CD4-positive, alpha-beta T cell treated with Interleukin-15 for 1 hour (primary cell): ENCODE measurements at regions not wholly inside any gene's neighbourhood (a gene's known extent, or its start where the extent isn't known, plus 50 kb on each side); places are given as distances from the start of the nearest gene placed in this dataset.

ENCODE experiments used
- DNase-seq: peaks from one replicate; pipeline ENCODE4 v3.0.0-alpha.2; 2020

DNA sequence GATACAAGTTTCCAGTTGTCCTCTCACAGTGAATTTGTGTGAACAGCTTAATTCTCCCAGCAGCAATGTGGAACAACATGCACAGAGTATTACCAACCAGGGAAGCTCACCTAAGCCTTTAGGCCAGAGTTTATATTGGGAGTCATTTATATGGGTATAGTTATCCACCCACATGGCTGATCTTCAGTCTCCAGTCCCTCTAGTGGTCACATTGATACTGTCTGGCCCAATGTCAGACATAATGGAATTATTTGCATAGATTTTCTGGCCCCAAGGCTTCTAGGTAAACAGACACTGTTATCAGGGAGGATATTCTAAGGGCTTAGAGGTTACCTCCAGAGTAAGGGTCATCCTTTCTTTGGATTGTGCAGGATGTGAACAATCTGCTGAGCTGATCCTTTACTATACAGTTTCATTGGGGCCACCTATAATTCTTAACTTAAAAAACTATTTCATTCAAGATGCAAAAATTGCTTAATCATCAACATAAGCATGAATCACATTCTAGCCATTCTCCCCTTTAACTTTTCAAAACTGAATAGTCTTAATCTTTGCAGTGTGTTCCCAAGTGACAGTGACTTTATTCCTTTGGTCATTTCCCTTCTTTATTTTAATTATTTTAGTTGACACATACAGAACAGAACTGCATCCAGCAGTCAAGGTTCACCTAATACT lies 210.9 kb downstream of the LTN1 start:
- no peak for DNase-seq

DNA sequence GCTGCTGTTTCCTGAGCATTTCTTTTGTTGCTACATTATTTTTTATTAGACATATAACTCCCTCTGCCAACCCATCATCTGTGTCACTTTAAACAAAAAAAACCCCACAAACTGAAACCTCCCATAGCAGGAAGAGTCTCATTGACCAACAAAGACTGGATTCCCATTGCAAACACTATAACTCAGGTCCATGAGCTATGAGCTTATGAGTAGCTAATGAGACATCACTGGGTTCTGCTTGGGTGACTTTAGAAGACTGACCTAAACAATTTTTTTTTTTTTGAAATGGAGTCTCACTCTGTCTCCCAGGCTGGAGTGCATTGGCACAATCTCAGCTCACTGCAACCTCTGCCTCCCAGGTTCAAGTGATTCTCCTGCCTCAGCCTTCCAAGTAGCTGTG lies 212.8 kb downstream of the LTN1 start:
- DNase-seq = no peak

DNA sequence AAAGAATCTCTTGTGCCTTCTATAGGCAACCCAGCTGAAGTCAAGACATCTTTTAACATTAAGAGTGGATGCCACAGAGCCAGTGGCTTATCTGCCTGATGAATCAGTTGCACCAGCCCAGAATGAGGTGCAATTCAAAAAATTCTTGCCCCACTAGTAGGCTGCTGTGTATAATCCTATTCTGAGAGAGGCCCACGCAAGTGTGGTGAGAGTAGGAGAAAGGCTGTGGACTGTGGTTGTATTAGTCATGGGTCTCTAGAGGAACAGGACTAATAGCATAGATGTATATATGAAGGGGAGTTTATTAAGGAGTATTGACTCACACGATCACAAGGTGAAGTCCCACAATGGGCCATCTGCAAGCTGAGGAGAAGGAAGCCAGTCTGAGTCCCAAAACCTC lies 216.4 kb downstream of the LTN1 start:
- no peak for DNase-seq

DNA sequence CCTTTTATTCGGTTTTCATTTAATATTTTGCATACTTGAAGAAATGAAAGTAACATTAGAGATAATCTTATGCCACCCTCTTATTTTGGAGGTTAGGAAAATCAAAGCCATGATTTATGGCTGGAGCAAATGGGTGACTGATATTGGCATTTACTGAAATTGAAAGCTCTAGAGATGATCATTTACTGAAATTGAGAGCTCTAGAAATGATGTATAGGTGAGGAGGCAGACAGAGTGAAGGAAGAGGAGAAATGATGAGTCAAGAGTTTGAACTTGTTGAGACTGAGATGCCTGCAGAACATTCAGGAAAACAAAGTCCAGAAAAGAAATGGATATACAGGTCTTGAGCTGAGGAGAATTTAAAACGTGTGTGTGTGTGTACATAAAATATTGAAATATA lies 217.6 kb downstream of the LTN1 start:
- no peak for DNase-seq

DNA sequence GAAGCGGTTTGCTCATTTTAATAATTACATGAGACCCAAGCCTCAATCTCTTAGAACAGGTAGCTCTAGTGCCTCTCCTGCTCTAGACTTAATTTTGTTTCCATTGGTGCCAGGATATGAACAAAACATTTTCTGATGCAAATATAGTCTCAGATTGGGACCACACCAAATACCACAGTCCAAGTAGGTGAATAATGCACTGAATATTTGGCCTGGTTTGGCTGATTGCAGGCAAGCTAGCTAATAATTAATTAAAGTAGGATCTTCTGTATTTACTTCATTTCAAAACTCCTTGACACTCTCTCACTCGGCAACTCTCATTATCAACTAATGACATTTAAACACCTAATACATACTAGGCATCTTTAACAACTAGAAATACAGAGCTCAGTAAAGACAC lies 219.6 kb downstream of the LTN1 start:
- no peak for DNase-seq

DNA sequence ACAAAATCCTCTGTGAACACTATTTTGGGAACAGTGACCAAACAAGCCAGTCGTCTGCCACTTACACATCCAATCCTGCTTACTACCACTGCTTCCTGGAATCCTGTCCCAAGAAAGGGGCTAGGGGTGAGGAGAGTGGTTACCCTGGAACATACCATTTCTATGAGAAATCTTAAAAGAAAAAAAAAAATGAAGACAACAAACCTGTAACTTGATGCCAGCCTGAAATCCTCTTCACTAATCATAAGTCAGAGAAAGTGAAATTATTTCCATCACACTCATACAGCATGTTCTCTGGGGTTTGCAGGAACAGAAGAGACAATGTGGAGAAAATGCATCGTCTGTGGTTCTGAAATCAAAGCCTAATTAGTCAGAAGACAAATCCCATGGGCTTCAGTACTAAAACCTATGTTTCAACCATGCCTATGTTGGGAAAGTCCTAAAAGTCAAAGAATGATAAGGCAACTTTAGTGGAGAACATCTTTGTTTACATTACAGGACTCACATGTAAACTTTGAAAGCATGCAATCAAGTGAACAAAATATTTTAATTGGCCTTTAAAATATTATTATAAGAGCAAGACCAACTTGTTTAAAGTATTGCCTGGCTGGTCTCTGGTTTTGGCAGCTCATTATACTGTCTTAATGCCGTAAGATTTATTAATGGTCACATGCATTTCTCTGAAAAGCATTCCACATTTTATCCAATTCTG lies 220.7 kb downstream of the LTN1 start:
- no peak for DNase-seq

DNA sequence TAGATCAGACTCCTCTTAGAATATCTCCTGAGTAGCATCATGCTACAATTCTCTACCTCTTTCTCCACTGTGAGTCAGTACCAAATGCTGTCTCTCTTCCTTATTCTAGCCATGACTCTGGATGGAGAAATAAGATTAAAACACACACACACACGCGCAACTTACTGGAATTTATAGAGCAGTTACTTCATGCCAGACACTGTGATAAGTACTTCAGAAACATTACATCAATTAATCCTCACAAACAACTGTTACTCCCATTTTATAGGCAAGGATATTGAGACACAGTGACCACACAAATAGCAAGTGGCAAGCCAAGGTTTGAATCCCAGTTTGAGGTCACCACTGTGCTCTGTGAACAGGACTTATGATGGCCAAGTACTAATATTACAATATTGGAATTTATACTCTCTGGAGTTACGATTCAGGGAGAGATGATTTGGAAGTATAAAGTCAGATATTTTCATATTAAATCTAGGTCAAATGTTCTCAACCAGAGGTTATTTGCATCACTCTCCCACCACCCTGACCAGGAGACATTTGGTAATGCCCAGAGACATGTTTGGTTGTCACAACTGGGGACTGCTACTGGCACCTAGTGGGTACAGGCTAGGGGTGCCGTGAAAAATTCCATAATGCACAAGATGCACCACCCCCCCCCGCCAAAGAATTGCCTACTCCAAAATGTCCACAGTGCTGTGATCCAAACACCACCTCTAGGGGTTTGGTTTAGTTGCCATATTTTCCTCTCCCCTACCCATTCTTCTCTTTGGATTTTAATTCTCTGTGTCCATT lies 221.6 kb downstream of the LTN1 start:
- DNase-seq = no peak

DNA sequence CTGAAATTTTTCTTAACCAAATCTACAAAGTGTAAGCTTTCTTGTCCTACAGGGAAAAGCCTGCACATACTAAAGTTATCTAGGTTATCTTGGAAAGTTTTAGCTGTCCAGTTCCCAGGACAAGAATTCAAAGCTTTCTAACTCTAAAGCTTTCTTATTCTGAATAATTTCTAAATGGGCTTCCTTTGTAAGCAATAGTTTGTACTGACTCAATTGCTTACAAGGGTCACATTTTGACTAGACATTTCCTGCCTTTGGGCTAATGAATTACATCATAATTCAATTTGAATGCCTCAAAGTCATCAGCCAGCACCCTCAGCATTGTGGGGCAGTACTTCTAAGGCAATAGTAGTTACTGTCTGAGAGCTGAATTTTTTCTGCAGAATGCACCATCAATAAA lies 223.0 kb downstream of the LTN1 start:
- no peak for DNase-seq

DNA sequence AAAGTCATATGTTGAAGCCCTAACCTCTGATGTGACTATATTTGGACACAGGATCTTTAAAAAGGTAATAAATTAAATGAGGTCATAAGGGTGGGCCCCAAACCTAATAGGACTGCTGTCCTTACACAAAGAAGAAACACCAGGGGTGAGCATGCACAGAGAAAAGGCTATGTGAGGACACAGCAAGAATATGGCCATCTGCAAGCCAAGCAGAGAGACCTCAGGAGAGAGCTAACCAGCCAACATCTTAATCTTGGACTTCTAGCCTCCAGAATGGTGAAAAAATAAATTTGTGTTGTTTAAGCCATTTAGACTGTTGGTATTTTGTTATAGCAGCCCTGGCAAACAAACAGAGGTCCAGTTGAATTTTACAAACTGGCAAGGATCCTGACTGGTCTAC lies 223.9 kb downstream of the LTN1 start:
- DNase-seq = no peak

DNA sequence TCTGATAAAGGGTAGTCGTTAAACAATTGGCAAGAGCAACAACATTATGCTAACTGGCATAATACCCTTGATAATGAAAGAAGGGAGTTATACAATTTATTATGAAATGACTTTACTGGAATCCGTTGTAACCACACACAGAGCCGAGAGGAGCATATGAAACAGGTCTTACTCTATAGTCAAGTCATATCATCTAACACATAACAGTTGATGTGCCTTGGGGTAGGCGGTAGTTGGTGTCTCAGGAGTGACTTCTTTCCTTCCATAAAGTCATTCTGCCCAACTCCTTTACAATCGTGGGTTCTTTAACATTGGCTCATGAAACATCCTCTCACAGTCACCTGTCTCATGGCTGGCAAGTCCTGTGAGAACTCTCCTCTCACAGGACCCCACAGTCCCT lies 225.2 kb downstream of the LTN1 start:
- DNase-seq = no peak

DNA sequence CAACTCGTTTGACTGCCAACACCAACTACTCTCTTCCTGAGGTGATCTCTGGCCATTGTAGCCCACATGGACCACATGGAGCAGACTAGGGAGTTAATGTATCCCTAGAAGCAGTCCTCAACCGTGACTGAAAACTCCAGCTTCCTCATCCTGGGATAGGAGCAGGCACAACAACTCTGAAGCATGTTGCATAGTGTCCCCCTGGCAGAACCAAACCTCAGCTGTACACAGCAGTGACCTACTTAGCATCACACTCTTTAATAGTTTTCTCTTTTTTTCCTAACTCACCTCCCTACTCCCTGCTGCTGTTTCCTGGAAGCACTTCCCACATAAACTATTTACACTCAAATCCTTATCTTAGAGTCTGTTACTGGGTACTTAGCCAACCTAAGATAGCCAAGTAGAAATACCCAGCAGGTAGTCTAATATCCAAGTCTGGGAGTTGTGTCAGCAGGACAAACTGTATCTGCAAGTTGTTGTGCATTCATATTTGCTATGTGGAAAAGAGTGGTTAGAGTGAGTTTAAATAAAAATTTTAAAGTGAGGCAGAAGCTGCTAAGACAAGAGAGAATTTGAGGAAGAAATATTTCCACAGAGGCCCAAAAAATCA lies 228.8 kb downstream of the LTN1 start:
- DNase-seq = no peak

DNA sequence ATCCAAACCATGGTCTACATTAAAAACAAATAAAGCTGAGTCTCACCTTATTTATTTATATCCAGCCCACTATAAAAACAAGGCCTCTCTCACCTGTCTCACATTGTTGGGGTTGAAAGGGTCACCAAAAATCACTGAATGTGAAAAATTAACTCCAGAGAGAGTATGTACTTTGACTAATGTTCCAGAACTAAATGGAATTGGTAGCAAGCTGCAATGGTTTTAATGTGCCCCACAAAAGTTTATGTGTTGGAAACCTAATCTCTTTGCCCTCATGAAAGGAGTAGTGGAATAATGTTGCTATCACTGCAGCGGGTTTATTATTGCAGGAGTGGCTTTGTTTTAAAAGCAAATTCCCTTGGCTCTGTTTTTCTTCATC lies 230.3 kb downstream of the LTN1 start:
- no peak for DNase-seq

DNA sequence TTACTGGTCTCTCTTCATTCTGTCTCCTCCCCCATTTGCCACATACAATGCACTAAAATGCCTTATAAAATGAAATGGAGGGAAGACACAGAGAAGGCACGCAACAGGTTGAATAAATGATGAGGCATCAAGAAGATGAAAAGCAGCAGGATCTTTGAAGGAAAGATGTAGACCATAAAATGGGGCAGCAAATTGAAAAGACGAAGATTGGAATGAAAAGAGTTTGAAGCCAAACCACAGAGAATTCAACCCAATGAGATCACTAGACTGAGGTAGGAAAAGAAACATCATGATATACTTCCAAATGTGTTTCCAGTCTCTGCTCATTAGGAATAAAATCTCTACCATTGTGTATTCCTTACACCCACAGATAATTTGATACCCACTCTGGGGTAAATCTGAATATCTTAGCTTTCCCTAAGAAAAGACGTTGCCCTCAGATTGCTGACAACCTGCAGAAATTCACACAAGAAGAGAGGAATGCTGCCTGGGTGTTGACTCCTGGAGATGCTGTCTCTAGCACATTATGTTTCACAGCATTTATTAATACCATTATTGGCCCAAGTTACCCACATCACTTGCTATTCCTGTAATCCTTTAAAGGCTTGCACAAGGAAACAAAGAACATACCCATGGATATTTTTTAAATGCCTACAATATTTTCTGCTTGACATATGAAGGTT lies 230.9 kb downstream of the LTN1 start:
- no peak for DNase-seq

DNA sequence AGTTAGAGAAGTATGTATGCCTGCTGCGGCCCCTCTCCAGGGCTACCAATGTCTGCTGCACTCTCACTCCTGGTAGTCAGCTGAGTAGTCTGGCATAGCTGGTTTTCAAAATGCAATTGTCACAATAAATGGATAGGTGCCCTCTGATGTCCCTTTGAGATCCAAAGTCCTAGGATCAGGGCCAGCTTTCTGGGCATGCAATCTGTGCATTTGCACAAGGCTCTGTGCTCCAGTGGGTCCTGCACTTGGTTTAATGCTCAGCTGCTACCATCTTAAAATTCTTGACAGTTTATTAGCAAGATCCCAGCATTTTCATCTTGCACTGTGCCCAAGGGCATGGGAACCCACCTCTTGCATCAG lies 233.8 kb downstream of the LTN1 start:
- DNase-seq = no peak

DNA sequence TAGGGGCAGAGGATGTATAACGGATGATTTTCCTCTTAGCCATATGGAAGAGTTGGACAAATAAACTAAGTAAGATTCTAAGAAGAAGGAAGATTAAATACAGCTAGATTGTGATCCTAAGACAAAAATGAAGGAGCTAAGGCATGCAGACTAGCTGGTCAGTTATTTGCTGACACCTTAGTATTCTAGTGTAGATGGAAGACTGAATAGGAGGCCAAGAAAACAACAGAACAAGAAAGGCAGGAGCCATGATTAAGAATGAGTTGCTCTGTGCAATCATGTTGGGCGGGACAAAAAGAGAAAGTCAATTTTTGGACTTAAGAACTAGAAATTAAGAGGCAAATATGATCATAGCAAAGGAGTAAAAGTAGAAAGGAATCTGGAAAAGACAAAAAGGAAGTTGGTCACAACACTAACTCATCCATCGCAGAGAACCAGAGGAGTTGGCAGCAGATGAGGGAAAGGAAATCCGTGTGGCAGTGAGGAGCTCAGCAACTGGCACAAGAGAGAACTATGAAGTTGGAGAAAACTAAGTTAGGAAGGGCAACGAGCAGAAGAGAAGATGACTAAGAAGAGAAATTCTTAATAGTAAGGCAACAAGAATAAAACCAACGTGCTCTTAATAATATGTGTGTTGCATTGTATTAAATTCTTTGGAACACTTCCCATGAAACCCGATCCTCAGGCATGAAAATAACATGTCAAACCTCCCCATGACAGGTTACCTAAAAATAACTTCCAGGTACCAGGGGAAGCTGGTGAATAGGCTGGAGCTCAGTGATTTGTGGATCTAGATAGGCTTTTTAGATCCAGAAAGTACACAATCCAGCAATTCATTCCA lies 234.4 kb downstream of the LTN1 start:
- no peak for DNase-seq

DNA sequence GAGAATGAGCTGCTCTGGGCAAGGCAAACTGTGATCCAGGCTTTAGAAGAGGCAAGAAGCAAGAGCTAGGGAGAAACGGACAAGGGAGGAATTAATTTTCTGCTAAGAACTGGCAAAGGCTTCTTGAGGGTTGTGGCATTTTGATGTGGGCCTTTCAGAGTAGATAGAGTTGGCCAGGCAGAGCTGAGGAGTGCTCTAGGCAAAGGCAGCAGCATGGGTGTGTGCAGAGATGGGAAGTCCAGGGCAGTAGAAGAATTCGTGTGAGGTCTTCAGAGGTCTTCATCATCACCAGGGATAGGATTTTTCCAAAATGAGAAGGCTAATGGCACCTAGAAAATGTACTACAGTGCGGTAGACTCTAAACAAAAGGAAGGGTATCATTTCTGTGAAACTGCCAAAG lies 237.8 kb downstream of the LTN1 start:
- DNase-seq = no peak

DNA sequence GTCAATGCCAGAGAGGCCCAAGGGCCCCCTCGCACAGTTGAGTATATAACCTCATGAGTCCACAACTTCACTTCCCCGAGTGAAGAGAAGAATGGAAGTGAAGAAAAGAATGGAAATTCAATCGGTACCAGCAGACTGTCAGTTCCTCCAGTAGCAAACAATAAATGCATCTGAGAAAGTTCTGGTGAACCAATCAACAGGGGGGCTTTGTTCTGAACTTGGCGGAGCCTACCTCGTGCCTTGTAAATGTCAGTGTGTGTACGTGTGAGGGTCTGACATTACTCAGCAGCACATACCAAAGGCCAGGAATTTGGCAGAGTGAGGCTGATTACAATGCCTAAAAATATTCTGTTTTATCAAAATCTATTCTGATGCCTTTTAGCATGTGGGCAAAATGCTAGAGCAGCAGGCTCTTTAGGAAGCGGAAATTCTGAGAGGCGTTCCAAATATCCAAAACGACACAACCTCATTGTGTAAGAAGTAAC lies 238.5 kb downstream of the LTN1 start:
- no peak for DNase-seq

DNA sequence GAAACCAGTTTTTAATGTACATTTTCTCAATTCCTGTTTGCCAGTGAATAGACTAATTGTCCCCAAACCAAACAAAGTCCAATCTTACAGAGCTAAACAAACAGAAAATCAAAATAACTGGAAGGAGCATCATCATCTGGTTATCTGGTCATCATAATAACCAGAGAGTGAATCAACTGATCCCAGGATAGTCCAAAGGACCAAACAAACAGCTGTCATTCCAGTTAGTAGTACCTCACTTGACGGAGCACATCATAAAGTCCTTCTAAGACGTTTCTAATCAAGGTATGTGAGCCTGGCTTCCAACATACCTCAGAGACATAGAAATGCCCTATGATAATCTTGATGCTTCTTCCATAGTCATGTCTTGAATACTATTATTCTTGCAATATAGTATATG lies 240.5 kb downstream of the LTN1 start:
- no peak for DNase-seq

DNA sequence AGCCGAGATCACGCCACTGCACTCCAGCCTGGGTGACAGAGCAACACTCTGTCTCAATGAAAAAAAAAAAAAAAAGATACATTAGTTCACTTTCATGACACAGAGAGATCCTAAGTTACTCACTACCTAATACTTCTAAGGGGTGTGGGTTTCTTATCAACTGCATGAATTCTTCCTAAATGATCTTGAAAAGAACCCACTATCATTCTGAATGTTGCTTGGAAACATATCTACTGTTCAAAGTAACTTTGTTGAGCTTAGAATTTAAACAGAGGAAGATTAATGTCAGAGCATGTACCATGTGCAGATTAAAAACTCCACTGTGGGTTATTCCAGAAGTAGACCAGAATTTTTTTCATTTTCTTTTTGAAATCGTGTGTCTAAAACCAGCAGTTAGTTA lies 241.5 kb downstream of the LTN1 start:
- DNase-seq = no peak

DNA sequence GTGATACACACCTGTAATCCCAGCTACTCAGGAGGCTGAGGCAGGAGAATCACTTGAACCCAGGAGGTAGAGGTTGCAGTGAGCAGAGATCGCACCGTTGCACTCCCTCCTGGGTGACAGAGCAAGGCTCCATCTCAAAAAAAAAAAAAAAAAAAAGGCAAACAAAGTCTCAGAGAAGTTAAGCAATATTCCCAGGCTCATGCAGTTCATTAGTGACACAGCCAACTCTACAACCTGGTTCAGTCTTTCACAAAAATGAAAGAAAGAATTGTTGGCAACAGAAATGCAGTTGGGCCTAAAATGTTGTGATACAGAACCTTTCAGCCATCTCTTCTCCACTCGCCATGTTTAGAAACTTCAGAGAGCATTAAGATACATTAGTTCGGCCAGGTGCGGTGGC lies 242.1 kb downstream of the LTN1 start:
- no peak for DNase-seq

DNA sequence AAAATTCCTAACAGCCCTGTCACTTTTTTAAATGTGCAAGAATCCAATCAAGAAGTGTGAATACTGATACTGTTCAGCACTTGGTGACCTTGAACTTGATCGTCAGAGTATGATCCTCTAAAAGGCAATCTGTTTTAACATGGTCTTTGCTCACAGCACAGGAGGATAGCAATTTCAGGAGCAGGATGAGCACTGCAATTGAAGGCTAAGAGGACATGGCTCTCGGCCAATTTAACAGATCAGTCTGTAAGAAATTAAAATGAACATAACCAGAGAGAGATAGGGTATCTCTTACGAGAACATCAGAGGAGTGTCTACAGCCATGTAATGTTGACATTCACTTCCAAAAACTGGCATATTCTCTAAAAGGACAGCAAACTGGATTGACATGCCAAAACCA lies 243.1 kb downstream of the LTN1 start:
- no peak for DNase-seq

DNA sequence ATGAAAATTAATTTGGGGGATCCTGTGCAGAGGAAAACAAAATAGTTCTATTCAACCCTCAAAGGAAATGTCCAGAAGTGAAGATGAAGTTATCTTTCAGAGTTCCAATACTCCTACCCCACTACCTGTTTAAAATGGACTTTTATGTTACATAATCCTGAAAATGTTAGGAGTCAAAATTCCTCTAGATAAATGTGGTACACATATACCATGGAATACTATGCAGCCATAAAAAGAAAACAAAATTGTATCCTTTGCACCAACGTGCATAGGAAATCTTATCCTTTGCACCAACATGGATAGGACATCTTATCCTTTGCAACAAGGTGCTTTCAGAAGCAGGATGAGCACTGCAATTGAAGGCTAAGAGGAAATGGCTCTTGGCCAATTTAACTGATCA lies 245.2 kb downstream of the LTN1 start:
- DNase-seq = no peak
